Esophagus squamous epithelium (tissue), 5 donors: ENCODE measurements at regions not wholly inside any gene's neighbourhood (a gene's known extent, or its start where the extent isn't known, plus 50 kb on each side); places are given as distances from the start of the nearest gene placed in this dataset.

Experiments used
- DNase-seq: peaks from one replicate; lab custom pipeline; 2025; lab: John Stamatoyannopoulos, UW
- H3K27ac ChIP-seq, 4 donors: fragments of 200-600 bp; sonication (generic); one replicate each; pipeline ENCODE4 v1.5.1; 2016 to 2019; ENCODE audit warnings: mild to moderate bottlenecking in 1 of 4
- H3K27me3 ChIP-seq, 4 donors: fragments of 200-600 bp; sonication (generic); 1 replicate in 3 of 4; 2 replicates in 1 of 4; pipeline versions ENCODE4 v1.5.1 to v1.6.0; 2017 to 2021; ENCODE audit warnings: antibody characterized with exemption in 1 of 4
- H3K36me3 ChIP-seq, 3 donors: fragments of 200-600 bp; sonication (generic); one replicate each; pipeline ENCODE4 v1.5.1; 2016 to 2019
- H3K4me1 ChIP-seq, 3 donors: fragments of 200-600 bp; sonication (generic); one replicate each; pipeline ENCODE4 v1.5.1; 2017 to 2019
- H3K4me3 ChIP-seq, 4 donors: fragments of 200-600 bp; sonication (generic); 1 replicate in 3 of 4; 2 replicates in 1 of 4; pipeline ENCODE4 v1.5.1; 2016 to 2019; ENCODE audit warnings: mild to moderate bottlenecking in 2 of 4, moderate library complexity in 1 of 4
- H3K9me3 ChIP-seq, 3 donors: fragments of 200-600 bp; sonication (generic); one replicate each; pipeline ENCODE4 v1.5.1; 2016 to 2019
- CTCF ChIP-seq, 6 experiments: fragments of 450-650 bp in 4 of 6; fragments of 200-600 bp in 2 of 6; sonication (generic) in 2 of 6; IDR thresholded peaks; one replicate each; pipeline ENCODE4 v1.5.1; 2016 to 2019; ENCODE audit warnings: antibody characterized with exemption in 6 of 6, mild to moderate bottlenecking in 4 of 6, moderate library complexity in 4 of 6
- POLR2A ChIP-seq, 4 donors: fragments of 450-650 bp; IDR thresholded peaks; one replicate each; pipeline ENCODE4 v1.6.1; 2017; ENCODE audit warnings: antibody characterized with exemption in 4 of 4, mild to moderate bottlenecking in 4 of 4, moderate library complexity in 3 of 4
- WGBS, 2 donors: methylation state at CpG; one replicate each; pipeline ENCODE4 v1.1.5; 2018; 5-methylcytosine and 5-hydroxymethylcytosine counted together
- intact Hi-C: fragments of 100-400 bp; cut with DNase I; formaldehyde crosslinking; loops from one replicate; pipeline ENCODE4 v1.15.0; 2022
- donor health status: DM: yes; HTN: yes; CAD: no.

- no peak overlapping the region for H3K4me3 ChIP-seq
- H3K4me1 ChIP-seq: no peaks in the 10 kb centered on the region
- peak; percentile 9 for DNase-seq
- no peaks in the 10 kb centered on the region for H3K36me3 ChIP-seq
- peak in 5 of 6 experiments; percentile 68 to 80 (median 73) for TF ChIP-seq CTCF (IDR thresholded peaks at IDR 0.05)
- no peak for TF ChIP-seq POLR2A (IDR thresholded peaks at IDR 0.05)
- WGBS, 2 donors: 12 to 20% methylated on average over 7 to 8 of the region's 8 CpGs
- no peaks in the 10 kb centered on the region for H3K9me3 ChIP-seq
- intact Hi-C loops: no loop called here
- H3K27ac ChIP-seq: no peak overlapping the region
- H3K27me3 ChIP-seq: peaks cover 0 to 13% (median 0%) of the 10 kb centered on the region in 4 donors
Measured at GRCh38 chr1:75991497-75992114, 59.4 kb upstream of the ASB17 start.

- intact Hi-C loops: no loop called here
- 67 to 76% methylated on average over 3 of the region's 3 CpGs for WGBS, 2 donors
- no peaks in the 10 kb centered on the region for H3K9me3 ChIP-seq
- peaks cover 0 to 13% (median 0%) of the 10 kb centered on the region in 4 donors for H3K27me3 ChIP-seq
- no peaks in the 10 kb centered on the region for H3K4me1 ChIP-seq
- no peak for DNase-seq
- TF ChIP-seq POLR2A (IDR thresholded peaks at IDR 0.05): no peak
- TF ChIP-seq CTCF (IDR thresholded peaks at IDR 0.05): no peak
- no peak overlapping the region for H3K4me3 ChIP-seq
- no peak overlapping the region for H3K27ac ChIP-seq
- no peaks in the 10 kb centered on the region for H3K36me3 ChIP-seq
Measured at GRCh38 chr1:75992312-75992711, 60.1 kb upstream of the ASB17 start.

GRCh38 chr1:75993661-75994060 is 61.5 kb upstream of the ASB17 start:
- TF ChIP-seq CTCF (IDR thresholded peaks at IDR 0.05) (no peak), POLR2A (IDR thresholded peaks at IDR 0.05) (no peak)
- Histone ChIP-seq H3K4me3 (no peak overlapping the region), H3K36me3 (no peaks in the 10 kb centered on the region), H3K27ac (no peak overlapping the region), H3K27me3 (peaks cover 0 to 9% (median 0%) of the 10 kb centered on the region in 4 donors), H3K9me3 (no peaks in the 10 kb centered on the region), H3K4me1 (no peaks in the 10 kb centered on the region)
- intact Hi-C loops: no loop called here
- DNase-seq: no peak

GRCh38 chr1:75996196-75996595 is 64.0 kb upstream of the ASB17 start:
- Histone ChIP-seq H3K27ac (no peak overlapping the region), H3K27me3 (no peaks in the 10 kb centered on the region), H3K4me3 (no peak overlapping the region), H3K9me3 (no peaks in the 10 kb centered on the region), H3K4me1 (no peaks in the 10 kb centered on the region), H3K36me3 (no peaks in the 10 kb centered on the region)
- WGBS, 2 donors: 15 to 23% methylated on average over 1 of the region's 1 CpG
- TF ChIP-seq POLR2A (IDR thresholded peaks at IDR 0.05): no peak
- no peak for TF ChIP-seq CTCF (IDR thresholded peaks at IDR 0.05)
- intact Hi-C loops: no loop called here
- no peak for DNase-seq

GRCh38 chr1:75999034-75999433 is 66.8 kb upstream of the ASB17 start:
- Histone ChIP-seq H3K27ac (no peak overlapping the region), H3K36me3 (no peaks in the 10 kb centered on the region), H3K4me3 (no peak overlapping the region), H3K4me1 (no peaks in the 10 kb centered on the region), H3K27me3 (no peaks in the 10 kb centered on the region), H3K9me3 (no peaks in the 10 kb centered on the region)
- TF ChIP-seq CTCF (IDR thresholded peaks at IDR 0.05): no peak
- no peak for TF ChIP-seq POLR2A (IDR thresholded peaks at IDR 0.05)
- DNase-seq: no peak
- intact Hi-C loops: no loop called here
- WGBS, 2 donors: 82 to 86% methylated on average over 2 of the region's 2 CpGs
